ENCODE measurements at regions not wholly inside any gene's neighbourhood (a gene's known extent, or its start where the extent isn't known, plus 50 kb on each side); places are given as distances from the start of the nearest gene placed in this dataset.

DNA sequence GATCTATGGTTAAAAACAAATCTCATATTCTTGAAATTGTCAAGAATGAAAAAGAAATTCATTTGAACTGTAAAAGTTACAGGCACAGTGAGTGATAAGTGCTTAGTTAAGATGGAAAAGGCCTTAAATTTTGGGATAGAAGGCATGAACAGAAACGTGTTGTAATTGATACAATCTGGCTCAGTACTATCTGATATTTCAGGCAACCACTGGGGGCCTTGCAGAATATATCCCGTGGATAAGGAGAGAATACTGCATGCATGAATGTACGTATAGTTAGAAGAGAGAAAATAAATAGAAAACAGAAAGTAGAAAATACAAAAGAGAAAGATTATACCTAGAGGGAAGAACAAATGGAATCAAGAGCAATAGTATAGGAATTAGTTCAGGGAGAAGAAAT is 741.4 kb upstream of the CCDC54 start:
- DNase-seq = no peak

- peak in 1 of 2 donors; percentile 3 for DNase-seq
Observed at GRCh38 chr3:106640353-106640752, 736.9 kb upstream of the CCDC54 start.

DNA sequence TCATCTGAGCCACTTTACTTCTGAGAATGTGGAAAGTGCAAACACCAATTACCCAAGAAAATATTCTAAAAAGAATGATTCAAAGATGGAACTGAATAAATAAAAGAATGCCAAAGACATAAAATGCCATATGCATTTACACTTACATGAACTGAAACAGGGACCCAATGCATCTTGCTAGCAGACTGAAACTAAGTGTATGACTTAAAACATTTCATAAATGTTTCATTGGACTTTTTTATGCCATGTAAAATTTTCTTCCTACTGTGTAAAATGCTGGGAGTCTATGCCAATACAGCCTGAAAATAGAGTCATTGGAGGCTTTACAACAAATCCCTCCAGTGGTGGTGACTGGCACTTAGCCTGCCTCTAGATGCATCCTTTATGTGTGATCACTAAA is 735.1 kb upstream of the CCDC54 start:
- DNase-seq = no peak

DNA sequence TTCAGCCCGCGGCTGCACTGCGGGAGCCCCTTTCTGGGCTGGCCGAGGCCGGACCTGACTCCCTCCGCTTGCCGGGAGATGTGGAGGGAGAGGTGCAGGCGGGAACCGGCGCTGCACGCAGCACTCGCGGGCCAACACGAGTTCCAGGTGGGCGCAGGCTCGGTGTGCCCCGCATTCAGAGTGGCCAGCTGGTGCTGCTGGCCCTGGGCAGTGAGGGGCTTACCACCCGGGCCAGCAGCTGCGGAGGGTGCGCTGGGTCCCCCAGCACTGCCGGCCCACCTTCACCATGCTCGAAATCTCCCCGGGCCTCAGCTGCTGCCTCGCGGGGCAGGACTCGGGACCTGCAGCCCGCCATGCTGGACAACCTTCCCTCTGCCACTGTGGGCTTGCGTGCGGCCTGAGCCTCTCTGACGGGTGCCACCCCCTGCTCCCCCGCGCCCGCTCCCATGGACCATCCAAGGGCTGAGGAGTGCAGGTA is 733.5 kb upstream of the CCDC54 start:
- DNase-seq = no peak

GRCh38 chr3:106673926-106674569 is 703.2 kb upstream of the CCDC54 start:
- DNase-seq = no peak

DNA sequence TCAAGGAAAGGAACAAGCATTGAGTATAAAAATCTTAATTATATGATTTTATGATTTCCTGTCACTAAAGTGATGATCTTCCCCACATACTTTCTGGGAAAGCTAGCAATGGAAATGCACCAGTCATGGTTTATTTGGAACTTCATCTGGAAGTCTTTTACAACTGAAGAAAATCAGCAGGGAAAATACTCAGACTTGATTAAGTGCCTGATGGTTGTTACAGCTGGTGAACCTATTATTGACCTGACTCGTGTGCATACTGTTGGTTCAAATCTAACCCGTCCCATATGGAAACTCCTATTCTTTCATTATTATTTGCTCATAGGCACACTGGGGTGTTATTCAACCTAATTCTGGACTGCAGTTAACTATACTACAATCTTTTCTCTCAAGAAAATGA is 701.8 kb upstream of the CCDC54 start:
- no peak for DNase-seq

DNA sequence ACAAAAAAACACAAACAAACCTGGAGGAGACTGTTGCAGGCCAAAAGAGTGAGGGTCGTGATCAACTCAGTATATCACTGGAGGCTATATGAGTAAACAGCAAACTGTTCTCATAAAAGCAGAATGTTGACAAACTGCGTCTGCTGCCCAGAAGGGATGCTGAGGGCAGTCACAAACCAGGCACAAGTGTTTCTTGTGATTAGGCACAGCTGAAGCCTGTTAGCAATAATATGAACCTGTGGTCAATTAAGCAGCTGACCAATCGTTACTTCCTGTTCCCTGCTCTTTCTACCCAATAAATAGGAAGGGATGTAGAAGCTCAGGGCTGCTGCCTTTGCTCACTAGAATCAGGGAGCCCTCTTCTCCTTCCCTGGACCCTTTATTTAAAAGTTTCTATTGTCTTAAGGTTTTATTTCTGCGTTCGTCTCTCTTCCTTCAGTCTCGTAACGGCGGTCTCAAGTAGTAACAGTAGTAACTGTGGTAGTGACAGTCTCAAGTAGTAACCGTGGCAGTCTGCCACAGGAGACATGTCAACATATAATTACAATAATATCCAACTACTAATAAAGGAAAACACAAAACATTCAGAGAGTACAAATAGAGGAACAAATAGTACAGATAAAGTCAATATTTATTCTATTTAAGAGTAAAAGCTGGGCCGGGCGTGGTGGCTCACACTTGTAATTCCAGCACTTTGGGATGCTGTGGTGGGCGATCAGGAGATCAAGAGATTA is 698.4 kb upstream of the CCDC54 start:
- no peak for DNase-seq

DNA sequence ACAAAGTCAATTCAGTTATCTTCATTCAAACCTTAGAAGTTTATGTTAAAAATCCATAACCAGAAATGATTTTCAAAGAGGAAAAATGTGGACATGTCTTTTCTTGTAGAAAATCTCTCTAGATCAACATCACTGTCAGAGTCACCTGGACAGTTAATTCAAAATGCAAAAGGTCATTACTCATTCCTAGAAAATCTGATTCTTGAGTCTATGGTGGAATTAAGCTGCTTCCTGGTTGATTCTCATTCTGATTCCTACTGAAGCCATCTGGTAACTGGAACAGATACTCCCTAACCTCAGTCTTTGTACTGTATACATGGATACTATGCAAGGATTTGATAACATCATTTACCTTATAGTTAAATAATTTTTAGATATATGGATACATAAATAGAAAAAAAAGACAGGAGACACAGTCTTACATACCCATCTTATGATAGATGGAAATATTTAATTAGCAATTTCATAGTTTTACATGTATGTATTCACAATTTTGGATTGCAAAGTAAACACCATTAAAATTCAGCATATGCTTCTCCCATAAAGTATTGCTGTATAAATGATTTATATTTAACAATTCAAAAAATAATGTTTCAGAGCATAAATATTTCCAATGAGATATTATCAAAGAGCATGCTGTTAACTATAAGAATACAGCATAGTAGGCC is 693.2 kb upstream of the CCDC54 start:
- DNase-seq = no peak

- DNase-seq = no peak
Observed at GRCh38 chr3:106685745-106686144, 691.5 kb upstream of the CCDC54 start.

DNA sequence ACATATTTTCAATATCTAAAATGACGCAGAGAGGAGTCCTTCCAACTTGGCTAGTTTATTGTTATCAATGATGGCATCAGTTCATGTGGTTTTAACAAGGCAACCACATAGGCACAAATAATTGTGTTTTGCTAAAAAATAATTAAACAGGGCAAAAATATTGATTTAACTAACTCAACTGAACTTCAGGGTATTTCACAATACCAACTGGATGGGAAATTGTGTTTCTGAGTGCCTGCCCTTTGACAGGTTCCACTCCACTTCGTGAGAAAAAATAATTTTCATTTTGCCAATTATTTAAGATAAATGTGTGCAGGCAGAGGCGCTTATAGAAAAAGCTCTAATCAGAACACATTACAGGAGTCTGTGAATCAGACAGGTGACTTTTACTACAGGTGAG is 689.3 kb upstream of the CCDC54 start:
- no peak for DNase-seq

DNA sequence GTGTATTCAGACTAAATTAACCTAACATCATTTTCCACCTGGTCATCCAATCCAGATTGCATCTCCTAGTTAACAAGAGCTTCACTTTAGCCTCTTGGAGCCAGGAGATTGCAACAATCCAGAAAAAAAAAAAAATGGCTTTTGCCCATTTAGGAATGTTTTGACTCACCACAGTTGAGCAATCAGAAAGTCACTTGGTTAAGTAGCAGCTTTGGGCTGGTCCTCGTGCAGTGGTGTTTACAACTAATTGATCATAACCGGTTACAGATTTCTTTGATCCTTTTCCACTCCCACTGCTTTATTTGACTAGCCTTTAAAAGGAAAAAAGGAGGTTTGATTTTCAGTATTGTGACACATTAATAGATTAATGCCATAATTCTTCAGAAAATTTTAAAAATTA is 688.8 kb upstream of the CCDC54 start:
- DNase-seq = no peak

DNA sequence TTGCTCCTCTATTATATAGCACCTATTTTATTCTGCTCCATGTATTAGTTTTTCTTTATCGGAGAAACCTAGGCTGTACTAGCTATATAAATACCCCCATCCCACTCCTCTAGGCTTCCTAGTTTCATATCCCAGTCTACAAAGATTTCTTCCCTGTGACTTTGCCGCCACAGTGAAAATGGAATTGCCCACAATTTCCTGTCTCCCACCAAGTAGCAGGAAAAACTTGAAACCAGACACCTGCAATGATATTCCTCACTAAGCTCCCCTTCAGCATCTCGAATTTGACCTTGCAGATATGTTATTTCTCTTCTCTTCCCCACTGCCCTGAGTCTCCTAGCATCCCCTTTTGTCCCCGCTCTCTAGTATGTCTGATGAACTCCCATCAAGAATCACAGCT is 685.8 kb upstream of the CCDC54 start:
- DNase-seq = no peak

DNA sequence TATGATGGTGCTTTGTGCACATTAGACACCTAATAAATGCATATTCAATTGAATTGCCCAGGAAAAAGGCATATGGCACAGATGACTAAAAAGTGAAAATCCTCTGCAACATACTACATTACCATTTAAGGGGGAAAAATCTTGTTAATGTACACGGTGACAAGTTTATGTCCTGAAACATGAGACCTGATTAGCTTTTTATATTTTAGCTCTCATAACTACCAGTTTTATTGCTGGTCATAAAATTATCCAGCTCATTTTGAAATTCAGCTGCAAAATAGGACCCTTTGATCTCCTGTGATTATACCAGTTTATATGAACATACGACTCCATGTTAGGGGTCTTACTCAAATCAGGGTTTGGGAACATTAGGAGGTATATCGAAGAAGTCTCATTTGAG is 684.6 kb upstream of the CCDC54 start:
- DNase-seq = no peak

DNA sequence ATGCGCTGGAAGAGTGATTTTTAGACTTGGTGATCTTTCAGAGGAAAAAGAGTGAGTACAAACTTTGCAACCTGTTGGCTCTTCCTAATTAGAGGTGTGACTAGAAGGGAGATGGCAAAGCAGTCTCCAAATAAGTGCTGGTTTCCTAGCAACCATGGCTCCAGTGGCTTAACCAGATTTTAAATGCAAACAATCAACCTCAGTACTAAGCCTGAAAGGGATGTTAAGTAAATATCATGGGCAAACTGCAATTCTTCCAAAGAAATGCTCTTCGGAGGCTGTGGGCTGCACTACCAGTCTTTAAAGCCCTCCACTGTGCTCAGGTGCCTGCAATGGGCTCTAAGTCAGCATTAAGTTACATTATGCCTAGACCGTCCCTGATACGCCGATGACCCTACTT is 678.1 kb upstream of the CCDC54 start:
- no peak for DNase-seq

GRCh38 chr3:106700981-106701380 is 676.3 kb upstream of the CCDC54 start:
- no peak for DNase-seq

GRCh38 chr3:106703524-106703923 is 673.7 kb upstream of the CCDC54 start:
- no peak for DNase-seq

- DNase-seq = no peak
Observed at GRCh38 chr3:106707347-106707746, 669.9 kb upstream of the CCDC54 start.

DNA sequence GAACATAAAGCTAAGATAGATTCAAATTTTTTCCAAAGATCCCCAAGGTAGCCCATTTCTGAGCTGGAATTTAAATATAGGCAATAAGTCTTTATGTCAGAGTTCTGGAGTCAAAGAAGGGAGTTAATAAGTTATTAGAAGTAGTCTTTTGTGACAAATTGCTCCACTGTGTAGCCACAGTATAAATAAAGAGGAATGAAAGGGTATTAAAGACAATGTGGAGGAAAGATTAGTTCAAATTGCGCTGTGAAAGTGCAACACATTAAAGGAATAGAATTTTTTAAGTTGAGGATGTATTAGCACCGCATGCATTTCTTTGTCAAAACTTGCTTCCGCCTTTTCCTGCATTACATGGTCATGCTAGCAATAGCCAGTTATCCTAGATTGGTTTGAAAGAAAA is 666.6 kb upstream of the CCDC54 start:
- no peak for DNase-seq

GRCh38 chr3:106711650-106712049 is 665.6 kb upstream of the CCDC54 start:
- DNase-seq = no peak

DNA sequence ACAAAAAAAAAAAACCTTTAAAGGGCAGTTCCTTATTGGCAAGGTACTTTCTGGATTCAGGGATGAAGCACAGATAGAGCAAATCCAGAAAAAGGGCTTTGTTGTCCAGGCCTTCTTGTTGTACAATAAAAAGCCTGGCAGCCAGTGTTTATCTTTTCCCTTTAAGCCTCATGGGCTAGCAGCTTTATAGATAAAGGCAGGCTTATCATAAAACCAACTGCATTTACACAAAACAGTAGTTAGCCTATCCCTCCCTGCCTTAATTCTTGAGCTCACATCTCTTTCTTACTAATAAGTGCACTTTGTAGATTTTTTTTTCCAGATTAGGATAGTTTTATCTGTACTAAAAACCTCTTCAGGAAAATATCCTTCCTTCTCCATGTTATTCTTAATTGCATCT is 662.8 kb upstream of the CCDC54 start:
- DNase-seq = no peak

DNA sequence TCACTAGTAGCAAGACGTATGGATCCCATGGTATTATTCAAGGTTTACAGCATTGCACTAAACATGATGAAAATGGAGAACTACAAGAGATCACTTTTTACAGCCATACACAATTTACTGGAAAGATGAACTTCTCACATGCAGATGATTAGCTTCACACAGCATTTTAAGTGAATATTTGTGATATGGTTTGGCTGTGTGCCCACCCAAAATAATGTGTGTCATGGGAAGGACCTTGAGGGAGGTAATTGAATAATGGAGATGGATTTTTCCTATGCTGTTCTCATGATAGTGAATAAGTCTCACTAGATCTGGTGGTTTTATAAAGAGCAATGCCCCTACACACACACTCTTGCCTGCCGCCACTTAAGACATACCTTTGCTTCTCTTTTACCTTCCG is 662.0 kb upstream of the CCDC54 start:
- no peak for DNase-seq

DNA sequence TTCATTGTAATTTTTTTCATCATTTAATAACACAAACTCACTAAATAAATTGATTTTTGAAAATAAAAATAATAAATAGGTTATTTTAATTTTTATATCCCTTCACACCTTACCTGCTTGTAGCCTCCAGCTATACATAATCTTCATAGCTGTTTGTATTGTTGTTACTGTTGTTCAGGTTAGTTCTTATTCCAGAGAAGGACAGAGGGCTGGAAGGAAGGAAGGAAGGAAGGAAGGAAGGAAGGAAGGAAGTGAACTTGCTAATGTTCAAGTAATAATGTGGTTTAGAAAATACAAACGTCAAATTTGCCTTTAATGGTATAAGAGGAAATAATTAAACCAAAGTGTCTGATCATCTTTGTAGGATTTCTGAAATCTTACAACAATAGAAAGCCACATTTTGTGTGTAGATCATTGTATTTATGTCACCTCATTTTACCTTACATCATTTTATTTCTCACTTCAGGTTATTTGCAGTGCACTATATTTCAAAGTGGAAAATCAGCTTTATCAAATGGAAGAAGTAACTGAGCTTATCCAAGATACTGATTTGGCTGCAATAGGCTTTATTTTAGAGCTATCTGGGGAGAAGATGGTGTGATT is 660.0 kb upstream of the CCDC54 start:
- no peak for DNase-seq

DNA sequence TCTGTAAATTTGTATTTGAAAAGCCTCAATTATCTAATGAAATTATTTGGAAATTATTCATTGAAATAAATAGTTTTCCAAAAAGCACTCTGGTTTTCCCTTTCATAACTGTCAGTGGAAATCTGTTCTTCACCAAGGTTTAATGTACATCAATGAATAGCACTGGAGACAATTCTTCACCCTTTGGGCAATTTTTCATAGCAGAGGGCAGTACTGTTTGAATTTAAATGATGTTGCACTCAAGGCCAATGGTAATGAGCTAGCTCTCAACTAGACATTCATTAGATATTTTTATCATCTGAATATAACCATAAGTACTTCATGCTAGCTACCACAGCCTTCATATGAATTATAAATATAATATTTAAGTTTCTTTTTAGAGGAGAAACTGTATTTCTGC is 658.2 kb upstream of the CCDC54 start:
- DNase-seq = no peak

GRCh38 chr3:106719583-106719982 is 657.7 kb upstream of the CCDC54 start:
- DNase-seq = no peak
